Retinal pigment epithelial cell (primary cell): ENCODE measurements at regions not wholly inside any gene's neighbourhood (a gene's known extent, or its start where the extent isn't known, plus 50 kb on each side); places are given as distances from the start of the nearest gene placed in this dataset.
A peak's percentile ranks its signal among the peaks of the same experiment; 100 is the strongest.

Experiments used
- DNase-seq: peaks from one replicate; pipeline ENCODE4 v3.0.0-alpha.2; 2010; ENCODE audit warnings: low read depth
- H3K4me3 ChIP-seq: 2 replicates; pipeline ENCODE4 v1.5.1; 2011; ENCODE audit warnings: mild to moderate bottlenecking, low read length, control low read depth, moderate library complexity
- CTCF ChIP-seq: conservative IDR thresholded peaks from 2 replicates; pipeline ENCODE4 v1.5.1; 2011; ENCODE audit warnings: low read depth, low read length, control low read depth, inconsistent platforms

- TF ChIP-seq CTCF = no peak
- no peak for DNase-seq
- H3K4me3 ChIP-seq = no peak overlapping the region
Observed at GRCh38 chr9:81390792-81391456, 298.4 kb downstream of the TLE1 start.

- peak; percentile 89 for DNase-seq
- TF ChIP-seq CTCF = no peak
- H3K4me3 ChIP-seq = no peak overlapping the region
Observed at GRCh38 chr9:81389569-81389993, 299.8 kb downstream of the TLE1 start.

- no peak for DNase-seq
- no peak for TF ChIP-seq CTCF
- H3K4me3 ChIP-seq = no peak overlapping the region
Observed at GRCh38 chr9:81388831-81389230, 300.5 kb downstream of the TLE1 start.

GRCh38 chr9:81387360-81388106 is 301.8 kb downstream of the TLE1 start:
- TF ChIP-seq CTCF = no peak
- no peak overlapping the region for H3K4me3 ChIP-seq
- no peak for DNase-seq

GRCh38 chr9:81384911-81385310 is 304.4 kb downstream of the TLE1 start:
- TF ChIP-seq CTCF = no peak
- no peak overlapping the region for H3K4me3 ChIP-seq

GRCh38 chr9:81382281-81382680 is 307.1 kb downstream of the TLE1 start:
- no peak for DNase-seq
- no peak overlapping the region for H3K4me3 ChIP-seq
- no peak for TF ChIP-seq CTCF

More at GRCh38 chr9:81384911-81385310, 304.4 kb downstream of the TLE1 start:
- no peak for DNase-seq

GRCh38 chr9:81381694-81382093 is 307.7 kb downstream of the TLE1 start:
- TF ChIP-seq CTCF = no peak
- H3K4me3 ChIP-seq = no peak overlapping the region
- no peak for DNase-seq
